Stomach (tissue), 4 donors: ENCODE measurements at regions not wholly inside any gene's neighbourhood (a gene's known extent, or its start where the extent isn't known, plus 50 kb on each side); places are given as distances from the start of the nearest gene placed in this dataset.

Experiments
- POLR2A ChIP-seq, 4 donors: fragments of 450-650 bp; IDR thresholded peaks; one replicate each; pipeline ENCODE4 v1.6.1; 2016; ENCODE audit warnings: antibody characterized with exemption in 4 of 4, control low read depth in 2 of 4, mild to moderate bottlenecking in 1 of 4, moderate library complexity in 1 of 4
- POLR2AphosphoS5 ChIP-seq, 3 donors: sonication (generic); formaldehyde crosslinking; IDR thresholded peaks; one replicate each; pipeline ENCODE4 v1.6.1; 2016; ENCODE audit warnings: antibody characterized with exemption in 3 of 3
- TF ChIP-seq, protein P1 (sequence below), 7 experiments: fragments of 450-650 bp in 4 of 7; fragments of 200-600 bp in 3 of 7; sonication (generic) in 3 of 7; IDR thresholded peaks; one replicate each; pipeline ENCODE4 v1.5.1; 2016 to 2019; ENCODE audit warnings: antibody characterized with exemption in 7 of 7, control low read depth in 2 of 7, mild to moderate bottlenecking in 1 of 7

DNA sequence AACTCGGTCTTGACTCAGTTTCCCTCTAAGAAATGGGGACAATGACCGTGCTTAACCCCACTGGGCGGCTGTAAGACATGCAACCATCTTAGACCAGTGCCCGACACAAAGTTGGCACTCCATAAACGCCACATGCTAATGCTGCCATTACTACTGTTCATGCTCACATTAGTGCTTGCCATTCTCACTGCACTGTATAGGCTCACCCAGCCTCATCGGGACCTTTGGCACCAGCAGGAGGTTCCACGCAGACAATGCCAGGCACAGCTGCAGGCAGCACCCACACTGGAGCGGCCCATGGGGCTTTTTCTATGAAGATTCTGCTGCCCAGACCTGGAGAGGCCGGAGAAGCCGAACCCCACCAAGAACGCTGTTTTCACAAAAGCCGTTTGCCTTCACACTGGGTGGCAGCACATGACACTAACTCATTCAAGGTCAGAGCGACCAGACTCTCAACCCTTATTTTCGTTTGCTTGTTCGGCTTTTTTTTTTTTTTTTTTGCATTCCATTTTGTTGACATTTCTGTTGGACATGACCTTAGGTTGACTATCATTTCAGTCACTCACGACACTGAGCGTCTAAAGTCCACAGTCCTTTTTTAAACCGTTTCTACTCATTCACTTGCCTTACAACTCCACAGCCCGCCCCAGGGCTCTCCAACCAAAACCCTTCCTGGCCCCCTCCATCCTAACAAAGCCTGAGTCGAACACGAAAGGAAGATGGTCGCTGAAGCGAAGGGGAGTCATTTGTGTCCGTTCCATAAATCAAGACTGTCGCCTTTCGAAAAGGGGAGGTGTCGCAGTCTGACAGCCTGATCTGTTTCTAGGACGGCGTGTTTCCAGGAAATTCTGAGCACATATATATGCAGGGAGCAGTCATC, 124.4 kb upstream of the RNF32 start:
- TF ChIP-seq, protein P1, sequence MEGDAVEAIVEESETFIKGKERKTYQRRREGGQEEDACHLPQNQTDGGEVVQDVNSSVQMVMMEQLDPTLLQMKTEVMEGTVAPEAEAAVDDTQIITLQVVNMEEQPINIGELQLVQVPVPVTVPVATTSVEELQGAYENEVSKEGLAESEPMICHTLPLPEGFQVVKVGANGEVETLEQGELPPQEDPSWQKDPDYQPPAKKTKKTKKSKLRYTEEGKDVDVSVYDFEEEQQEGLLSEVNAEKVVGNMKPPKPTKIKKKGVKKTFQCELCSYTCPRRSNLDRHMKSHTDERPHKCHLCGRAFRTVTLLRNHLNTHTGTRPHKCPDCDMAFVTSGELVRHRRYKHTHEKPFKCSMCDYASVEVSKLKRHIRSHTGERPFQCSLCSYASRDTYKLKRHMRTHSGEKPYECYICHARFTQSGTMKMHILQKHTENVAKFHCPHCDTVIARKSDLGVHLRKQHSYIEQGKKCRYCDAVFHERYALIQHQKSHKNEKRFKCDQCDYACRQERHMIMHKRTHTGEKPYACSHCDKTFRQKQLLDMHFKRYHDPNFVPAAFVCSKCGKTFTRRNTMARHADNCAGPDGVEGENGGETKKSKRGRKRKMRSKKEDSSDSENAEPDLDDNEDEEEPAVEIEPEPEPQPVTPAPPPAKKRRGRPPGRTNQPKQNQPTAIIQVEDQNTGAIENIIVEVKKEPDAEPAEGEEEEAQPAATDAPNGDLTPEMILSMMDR (IDR thresholded peaks at IDR 0.05) = no peak
- no peak for TF ChIP-seq POLR2A (IDR thresholded peaks at IDR 0.05)
- TF ChIP-seq POLR2AphosphoS5 (IDR thresholded peaks at IDR 0.05) = no peak
